ENCODE measurements at regions not wholly inside any gene's neighbourhood (a gene's known extent, or its start where the extent isn't known, plus 50 kb on each side); places are given as distances from the start of the nearest gene placed in this dataset.
"Not testable (repeated sequence)": the region's sequence is repeated elsewhere in the genome, so short reads cannot be mapped to it uniquely, and the experiment has no call there.

- DNase-seq (ENCODE audit: low spot score) = no peak
Observed at GRCh38 chr2:83874712-83875430, 584.2 kb downstream of the SUCLG1 start.

GRCh38 chr2:83874066-83874465, 585.0 kb downstream of the SUCLG1 start:
- no peak for DNase-seq (ENCODE audit: low spot score)

- no peak for DNase-seq (ENCODE audit: low spot score)
Observed at GRCh38 chr2:83873110-83873509, 586.0 kb downstream of the SUCLG1 start.

GRCh38 chr2:83866211-83866610, 592.9 kb downstream of the SUCLG1 start:
- no peak for DNase-seq (ENCODE audit: low spot score)

- DNase-seq (ENCODE audit: low spot score) = no peak
Observed at GRCh38 chr2:83862600-83862999, 596.5 kb downstream of the SUCLG1 start.

- DNase-seq (ENCODE audit: low spot score) = no peak
Observed at GRCh38 chr2:83860320-83860719, 598.8 kb downstream of the SUCLG1 start.

GRCh38 chr2:83859553-83859952, 599.5 kb downstream of the SUCLG1 start:
- no peak for DNase-seq (ENCODE audit: low spot score)

GRCh38 chr2:83851066-83851465, 608.0 kb downstream of the SUCLG1 start:
- no peak for DNase-seq (ENCODE audit: low spot score)

- no peak for DNase-seq (ENCODE audit: low spot score)
Observed at GRCh38 chr2:83850071-83850725, 608.9 kb downstream of the SUCLG1 start.

- DNase-seq (ENCODE audit: low spot score) = no peak
Observed at GRCh38 chr2:83844490-83844889, 614.6 kb downstream of the SUCLG1 start.

- no peak for DNase-seq (ENCODE audit: low spot score)
Observed at GRCh38 chr2:83842421-83842820, 616.7 kb downstream of the SUCLG1 start.

- no peak for DNase-seq (ENCODE audit: low spot score)
Observed at GRCh38 chr2:83837823-83838222, 621.3 kb downstream of the SUCLG1 start.

GRCh38 chr2:83827618-83828017, 631.5 kb downstream of the SUCLG1 start:
- DNase-seq (ENCODE audit: low spot score) = no peak

GRCh38 chr2:83826577-83826976, 632.5 kb downstream of the SUCLG1 start:
- no peak for DNase-seq (ENCODE audit: low spot score)

- no peak for DNase-seq (ENCODE audit: low spot score)
Observed at GRCh38 chr2:83823229-83823628, 635.9 kb downstream of the SUCLG1 start.

GRCh38 chr2:83817511-83817910, 641.6 kb downstream of the SUCLG1 start:
- DNase-seq (ENCODE audit: low spot score) = no peak

- no peak for DNase-seq (ENCODE audit: low spot score)
Observed at GRCh38 chr2:83808878-83809277, 650.2 kb downstream of the SUCLG1 start.

- DNase-seq (ENCODE audit: low spot score) = no peak
Observed at GRCh38 chr2:83802604-83803003, 656.5 kb downstream of the SUCLG1 start.

- no peak for DNase-seq (ENCODE audit: low spot score)
Observed at GRCh38 chr2:83795777-83796176, 663.3 kb downstream of the SUCLG1 start.

- not testable (repeated sequence) for DNase-seq (ENCODE audit: low spot score)
Observed at GRCh38 chr2:83790467-83790866, 668.6 kb downstream of the SUCLG1 start.

- DNase-seq (ENCODE audit: low spot score) = not testable (repeated sequence)
Observed at GRCh38 chr2:83789674-83790073, 669.4 kb downstream of the SUCLG1 start.

- DNase-seq (ENCODE audit: low spot score) = not testable (repeated sequence)
Observed at GRCh38 chr2:83788938-83789566, 670.0 kb downstream of the SUCLG1 start.

GRCh38 chr2:83787189-83787588, 671.9 kb downstream of the SUCLG1 start:
- DNase-seq (ENCODE audit: low spot score) = no peak

Measured in putamen (tissue), 1 donor.